Gastroesophageal sphincter (tissue), 4 donors: ENCODE measurements at regions not wholly inside any gene's neighbourhood (a gene's known extent, or its start where the extent isn't known, plus 50 kb on each side); places are given as distances from the start of the nearest gene placed in this dataset.
"Not testable (repeated sequence)": the region's sequence is repeated elsewhere in the genome, so short reads cannot be mapped to it uniquely, and the experiment has no call there.

Experiments
- ATAC-seq: fragments of 150-250 bp; one replicate; pipeline ENCODE4 v1.9.1; 2016; ENCODE audit warnings: mild to moderate bottlenecking, moderate library complexity
- H3K27ac ChIP-seq, 4 donors: fragments of 200-600 bp; sonication (generic) in 3 of 4; 1 replicate in 3 of 4; 2 replicates in 1 of 4; pipeline ENCODE4 v1.5.1; 2016 to 2019
- H3K27me3 ChIP-seq: fragments of 200-600 bp; sonication (generic); one replicate; pipeline ENCODE4 v1.5.1; 2019
- H3K36me3 ChIP-seq, 2 donors: fragments of 200-600 bp; sonication (generic); one replicate each; pipeline ENCODE4 v1.5.1; 2019; ENCODE audit warnings: control low read depth in 1 of 2
- H3K4me1 ChIP-seq, 3 donors: fragments of 200-600 bp; sonication (generic); 1 replicate in 2 of 3; 2 replicates in 1 of 3; pipeline ENCODE4 v1.5.1; 2016 to 2019; ENCODE audit warnings: control low read depth in 2 of 3
- H3K4me3 ChIP-seq, 2 donors: fragments of 200-600 bp; sonication (generic); one replicate each; pipeline ENCODE4 v1.5.1; 2019; ENCODE audit warnings: mild to moderate bottlenecking in 1 of 2, moderate library complexity in 1 of 2
- H3K9me3 ChIP-seq, 3 donors: fragments of 200-600 bp; sonication (generic); one replicate each; pipeline ENCODE4 v1.5.1; 2017 to 2019; ENCODE audit warnings: control low read depth in 2 of 3
- WGBS, 2 donors: methylation state at CpG; one replicate each; pipeline ENCODE4 v1.1.5; 2018; ENCODE audit warnings: low coverage in 1 of 2; 5-methylcytosine and 5-hydroxymethylcytosine counted together

- 70 to 76% methylated on average over 6 to 7 of the region's 7 CpGs for WGBS, 2 donors
- not testable (repeated sequence) for H3K27ac ChIP-seq, H3K36me3 ChIP-seq, ATAC-seq, H3K4me3 ChIP-seq, H3K27me3 ChIP-seq, H3K4me1 ChIP-seq
- H3K9me3 ChIP-seq = peaks cover 0 to 48% (median 2%) of the 10 kb centered on the region in 3 donors
Measured at GRCh38 chr4:49117951-49118350, 131.9 kb downstream of the CWH43 start.

- not testable (repeated sequence) for H3K4me3 ChIP-seq, H3K27me3 ChIP-seq, H3K4me1 ChIP-seq, H3K36me3 ChIP-seq, H3K27ac ChIP-seq
- H3K9me3 ChIP-seq = peaks cover 0 to 48% (median 2%) of the 10 kb centered on the region in 3 donors
- peak; percentile 74 for ATAC-seq
- WGBS, 2 donors = 51 to 55% methylated on average over 16 of the region's 16 CpGs
Measured at GRCh38 chr4:49118379-49119212, 132.5 kb downstream of the CWH43 start.

- not testable (repeated sequence) for H3K27me3 ChIP-seq, H3K36me3 ChIP-seq, H3K4me1 ChIP-seq, H3K27ac ChIP-seq, H3K4me3 ChIP-seq
- peak; percentile 26 for ATAC-seq
- WGBS, 2 donors = 45 to 49% methylated on average over 8 of the region's 8 CpGs
- peaks cover 0 to 47% (median 2%) of the 10 kb centered on the region in 3 donors for H3K9me3 ChIP-seq
Measured at GRCh38 chr4:49119345-49119744, 133.3 kb downstream of the CWH43 start.

- WGBS, 2 donors = 40 to 46% methylated on average over 14 to 15 of the region's 15 CpGs
- not testable (repeated sequence) for H3K4me3 ChIP-seq, H3K27ac ChIP-seq, H3K4me1 ChIP-seq, H3K36me3 ChIP-seq, H3K27me3 ChIP-seq
- peaks cover 0 to 39% (median 2%) of the 10 kb centered on the region in 3 donors for H3K9me3 ChIP-seq
- ATAC-seq = peak; percentile 10
Measured at GRCh38 chr4:49120042-49120779, 134.1 kb downstream of the CWH43 start.

GRCh38 chr4:49120804-49121203 is 134.7 kb downstream of the CWH43 start:
- H3K27me3 ChIP-seq, H3K27ac ChIP-seq, H3K36me3 ChIP-seq, H3K4me1 ChIP-seq, H3K4me3 ChIP-seq: not testable (repeated sequence)
- peak; percentile 67 for ATAC-seq
- WGBS, 2 donors = 62 to 66% methylated on average over 10 of the region's 10 CpGs
- H3K9me3 ChIP-seq = peaks cover 0 to 36% (median 2%) of the 10 kb centered on the region in 3 donors

- not testable (repeated sequence) for ATAC-seq, H3K27me3 ChIP-seq, H3K4me1 ChIP-seq, H3K9me3 ChIP-seq, H3K4me3 ChIP-seq, H3K27ac ChIP-seq, H3K36me3 ChIP-seq
- WGBS, 2 donors = 46 to 66% methylated on average over 4 to 8 of the region's 9 CpGs
Measured at GRCh38 chr4:49126443-49126842, 140.4 kb downstream of the CWH43 start.

- H3K36me3 ChIP-seq, H3K4me1 ChIP-seq, H3K27ac ChIP-seq, H3K4me3 ChIP-seq, H3K9me3 ChIP-seq, H3K27me3 ChIP-seq: not testable (repeated sequence)
- no CpG with 5 or more reads among the region's 5 CpGs for WGBS, 2 donors
- peak; percentile 41 for ATAC-seq
Measured at GRCh38 chr4:49126858-49127257, 140.8 kb downstream of the CWH43 start.

GRCh38 chr4:49129385-49129784 is 143.3 kb downstream of the CWH43 start:
- ATAC-seq, H3K9me3 ChIP-seq, H3K4me1 ChIP-seq, H3K4me3 ChIP-seq, H3K27ac ChIP-seq, H3K27me3 ChIP-seq, H3K36me3 ChIP-seq: not testable (repeated sequence)
- WGBS, 2 donors = no CpG with 5 or more reads among the region's 5 CpGs

GRCh38 chr4:49129870-49130269 is 143.8 kb downstream of the CWH43 start:
- H3K9me3 ChIP-seq, H3K27ac ChIP-seq, H3K36me3 ChIP-seq, H3K27me3 ChIP-seq, H3K4me1 ChIP-seq, H3K4me3 ChIP-seq: not testable (repeated sequence)
- WGBS, 2 donors = 80% methylated on average over 2 of the region's 8 CpGs; no CpG with 5 or more reads in 1 of the 2 donors
- peak; percentile 60 for ATAC-seq

GRCh38 chr4:49130724-49131123 is 144.6 kb downstream of the CWH43 start:
- not testable (repeated sequence) for H3K4me3 ChIP-seq, ATAC-seq, H3K4me1 ChIP-seq, H3K27me3 ChIP-seq, H3K9me3 ChIP-seq, H3K36me3 ChIP-seq, H3K27ac ChIP-seq
- 2% methylated on average over 3 of the region's 7 CpGs for WGBS, 2 donors

- not testable (repeated sequence) for H3K27ac ChIP-seq, H3K27me3 ChIP-seq, H3K4me1 ChIP-seq, H3K36me3 ChIP-seq, H3K9me3 ChIP-seq, H3K4me3 ChIP-seq
- ATAC-seq = peak; percentile 83
- 28% methylated on average over 8 of the region's 10 CpGs; no CpG with 5 or more reads in 1 of the 2 donors for WGBS, 2 donors
Measured at GRCh38 chr4:49137043-49137442, 151.0 kb downstream of the CWH43 start.

- H3K27me3 ChIP-seq, H3K36me3 ChIP-seq, H3K27ac ChIP-seq, H3K4me1 ChIP-seq, H3K4me3 ChIP-seq, H3K9me3 ChIP-seq, ATAC-seq: not testable (repeated sequence)
- 0% methylated on average over 2 of the region's 6 CpGs; no CpG with 5 or more reads in 1 of the 2 donors for WGBS, 2 donors
Measured at GRCh38 chr4:49137961-49138360, 151.9 kb downstream of the CWH43 start.

GRCh38 chr4:49138818-49139217 is 152.7 kb downstream of the CWH43 start:
- H3K36me3 ChIP-seq, H3K4me3 ChIP-seq, H3K4me1 ChIP-seq, H3K27me3 ChIP-seq, H3K9me3 ChIP-seq, ATAC-seq, H3K27ac ChIP-seq: not testable (repeated sequence)
- WGBS, 2 donors = 70% methylated on average over 2 of the region's 10 CpGs; no CpG with 5 or more reads in 1 of the 2 donors
